ENCODE measurements at regions not wholly inside any gene's neighbourhood (a gene's known extent, or its start where the extent isn't known, plus 50 kb on each side); places are given as distances from the start of the nearest gene placed in this dataset.
"Not testable (repeated sequence)": the region's sequence is repeated elsewhere in the genome, so short reads cannot be mapped to it uniquely, and the experiment has no call there.

DNA sequence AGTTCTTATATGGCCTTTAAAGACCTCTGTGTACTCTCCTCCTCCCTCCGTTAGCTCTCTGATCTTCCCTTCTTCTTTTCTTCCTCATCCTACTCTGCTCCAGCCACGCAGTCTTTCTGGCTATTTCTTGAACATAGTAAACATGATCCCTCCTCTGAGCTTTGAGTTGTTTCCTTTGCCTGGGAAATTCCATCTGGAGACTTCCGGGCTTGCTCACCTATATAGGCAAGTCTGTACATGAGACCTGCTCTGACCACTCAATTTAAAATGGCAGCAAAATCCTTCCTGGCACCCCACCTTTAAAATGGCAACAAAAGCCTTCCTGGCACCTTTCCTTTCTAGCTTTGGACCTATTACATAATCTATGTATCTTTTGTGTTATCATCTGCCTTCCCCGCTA lies 517.6 kb downstream of the TTLL7 start:
- DNase-seq; intact Hi-C loops (cut with DNase I); H3K27me3 ChIP-seq; H3K36me3 ChIP-seq; H3K9me3 ChIP-seq; H3K4me3 ChIP-seq; H3K27ac ChIP-seq; H3K4me1 ChIP-seq; ATAC-seq: not testable (repeated sequence)
- 60% methylated on average over 3 of the region's 4 CpGs for WGBS (ENCODE audit: insufficient coverage, low coverage, low lambda C conversion rate, missing lambda C conversion rate)

- intact Hi-C loops (cut with DNase I); H3K4me1 ChIP-seq; H3K27ac ChIP-seq; H3K4me3 ChIP-seq; H3K36me3 ChIP-seq; DNase-seq; H3K9me3 ChIP-seq; H3K27me3 ChIP-seq; ATAC-seq: not testable (repeated sequence)
- WGBS (ENCODE audit: insufficient coverage, low coverage, low lambda C conversion rate, missing lambda C conversion rate): 93% methylated on average over 3 of the region's 5 CpGs
These were observed 519.2 kb downstream of the TTLL7 start for GRCh38 chr1:83479591-83480239.

GRCh38 chr1:83478127-83478526 lies 520.8 kb downstream of the TTLL7 start:
- DNase-seq; H3K27me3 ChIP-seq; H3K9me3 ChIP-seq; H3K36me3 ChIP-seq; intact Hi-C loops (cut with DNase I); H3K4me3 ChIP-seq; H3K27ac ChIP-seq; H3K4me1 ChIP-seq: not testable (repeated sequence)
- 17% methylated on average over 1 of the region's 3 CpGs for WGBS (ENCODE audit: insufficient coverage, low coverage, low lambda C conversion rate, missing lambda C conversion rate)
- peak; percentile 71 to 96 (median 76) for ATAC-seq

GRCh38 chr1:83476518-83476917 lies 522.4 kb downstream of the TTLL7 start:
- H3K4me1 ChIP-seq; H3K4me3 ChIP-seq; intact Hi-C loops (cut with DNase I); ATAC-seq; H3K9me3 ChIP-seq; H3K27me3 ChIP-seq; DNase-seq; H3K27ac ChIP-seq; H3K36me3 ChIP-seq: not testable (repeated sequence)
- WGBS (ENCODE audit: insufficient coverage, low coverage, low lambda C conversion rate, missing lambda C conversion rate): 93% methylated on average over 2 of the region's 2 CpGs

GRCh38 chr1:83474946-83475345 lies 524.0 kb downstream of the TTLL7 start:
- WGBS (ENCODE audit: insufficient coverage, low coverage, low lambda C conversion rate, missing lambda C conversion rate): 62% methylated on average over 3 of the region's 3 CpGs
- peak; percentile 24 to 69 (median 44) for ATAC-seq
- intact Hi-C loops (cut with DNase I); H3K36me3 ChIP-seq; H3K9me3 ChIP-seq; DNase-seq; H3K4me3 ChIP-seq; H3K27me3 ChIP-seq; H3K4me1 ChIP-seq; H3K27ac ChIP-seq: not testable (repeated sequence)

DNA sequence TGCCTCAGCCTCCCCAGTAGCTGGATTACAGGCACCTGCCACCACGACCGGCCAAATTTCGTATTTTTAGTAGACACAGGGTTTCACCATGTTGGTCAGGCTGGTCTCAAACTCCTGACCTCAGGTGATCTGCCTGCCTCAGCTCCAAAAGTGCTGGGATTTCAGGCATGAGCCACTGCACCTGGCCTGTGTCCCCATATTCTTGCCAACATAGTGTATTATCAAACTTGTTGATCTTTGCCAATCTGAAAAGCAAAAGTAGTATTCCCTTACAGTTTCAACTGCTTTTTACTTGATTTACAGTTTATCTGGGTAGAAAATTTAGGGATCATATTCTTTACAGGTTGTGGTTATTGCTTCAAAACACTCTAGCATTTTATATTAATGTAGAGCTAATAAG lies 524.9 kb downstream of the TTLL7 start:
- H3K4me3 ChIP-seq; H3K9me3 ChIP-seq; intact Hi-C loops (cut with DNase I); H3K4me1 ChIP-seq; H3K27me3 ChIP-seq; H3K27ac ChIP-seq; H3K36me3 ChIP-seq: not testable (repeated sequence)
- DNase-seq: peak in 1 of 3 donors; percentile 46
- peak; percentile 47 to 77 (median 56) for ATAC-seq
- no CpG with 5 or more reads among the region's 3 CpGs for WGBS (ENCODE audit: insufficient coverage, low coverage, low lambda C conversion rate, missing lambda C conversion rate)

DNA sequence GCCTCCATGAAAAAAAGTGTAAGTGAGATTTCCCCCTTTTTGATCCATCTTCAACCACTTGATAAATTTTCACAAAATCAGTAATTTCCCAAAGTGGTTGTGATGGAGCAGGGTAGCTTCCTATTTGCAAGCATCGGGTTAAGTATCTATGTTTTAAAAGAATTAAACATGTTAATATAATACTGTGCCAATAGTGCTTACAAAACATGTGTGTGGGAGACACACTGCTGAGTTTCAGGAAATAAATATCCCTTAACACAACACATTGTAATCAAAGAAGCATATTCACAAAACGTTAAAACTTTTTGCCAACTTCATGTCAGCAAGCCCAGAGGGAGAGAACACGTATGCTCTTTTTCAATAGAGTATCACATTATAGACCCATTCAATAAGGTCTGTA lies 526.9 kb downstream of the TTLL7 start:
- H3K27ac ChIP-seq; ATAC-seq; H3K4me3 ChIP-seq; intact Hi-C loops (cut with DNase I); H3K4me1 ChIP-seq; DNase-seq; H3K9me3 ChIP-seq; H3K27me3 ChIP-seq; H3K36me3 ChIP-seq: not testable (repeated sequence)
- 60% methylated on average over 3 of the region's 3 CpGs for WGBS (ENCODE audit: insufficient coverage, low coverage, low lambda C conversion rate, missing lambda C conversion rate)

- H3K27ac ChIP-seq; H3K9me3 ChIP-seq; ATAC-seq; intact Hi-C loops (cut with DNase I); H3K36me3 ChIP-seq; H3K4me1 ChIP-seq; H3K4me3 ChIP-seq; DNase-seq; H3K27me3 ChIP-seq: not testable (repeated sequence)
- WGBS (ENCODE audit: insufficient coverage, low coverage, low lambda C conversion rate, missing lambda C conversion rate): 100% methylated on average over 1 of the region's 1 CpG
These were observed 527.7 kb downstream of the TTLL7 start for GRCh38 chr1:83471272-83471671.

GRCh38 chr1:83468336-83468735 lies 530.6 kb downstream of the TTLL7 start:
- H3K36me3 ChIP-seq; intact Hi-C loops (cut with DNase I); DNase-seq; H3K27me3 ChIP-seq; ATAC-seq; H3K9me3 ChIP-seq; H3K4me3 ChIP-seq; H3K27ac ChIP-seq; H3K4me1 ChIP-seq: not testable (repeated sequence)
- 90% methylated on average over 3 of the region's 4 CpGs for WGBS (ENCODE audit: insufficient coverage, low coverage, low lambda C conversion rate, missing lambda C conversion rate)

- H3K27me3 ChIP-seq; DNase-seq; H3K4me1 ChIP-seq; H3K36me3 ChIP-seq; H3K4me3 ChIP-seq; intact Hi-C loops (cut with DNase I); H3K9me3 ChIP-seq; ATAC-seq; H3K27ac ChIP-seq: not testable (repeated sequence)
- no CpG with 5 or more reads among the region's 1 CpG for whole genome bisulfite sequencing (ENCODE audit: insufficient coverage, low coverage, low lambda C conversion rate, missing lambda C conversion rate)
These were observed 541.1 kb downstream of the TTLL7 start for GRCh38 chr1:83457735-83458248.

DNA sequence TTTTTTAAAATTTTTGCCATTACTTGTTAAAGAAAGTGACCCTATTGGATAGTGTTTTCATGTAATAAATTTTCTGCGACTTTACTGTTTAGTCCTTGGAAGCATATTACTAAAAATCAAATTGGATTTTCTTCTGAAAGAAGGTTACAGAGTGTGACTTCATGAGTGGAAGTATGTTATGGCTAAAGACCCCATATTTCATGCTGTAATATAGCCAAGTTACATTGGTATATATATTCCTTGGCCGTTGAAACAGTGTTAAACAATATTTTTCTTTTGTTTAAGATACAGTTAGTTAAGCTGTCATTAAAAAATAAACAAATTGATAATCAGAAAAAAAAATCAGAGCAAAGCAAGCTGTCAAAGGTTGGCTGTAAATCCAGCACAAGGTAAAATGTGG lies 541.7 kb downstream of the TTLL7 start:
- H3K4me3 ChIP-seq; H3K27me3 ChIP-seq; H3K36me3 ChIP-seq; H3K4me1 ChIP-seq; H3K9me3 ChIP-seq; ATAC-seq; DNase-seq; intact Hi-C loops (cut with DNase I); H3K27ac ChIP-seq: not testable (repeated sequence)
- WGBS (ENCODE audit: insufficient coverage, low coverage, low lambda C conversion rate, missing lambda C conversion rate): 68% methylated on average over 2 of the region's 2 CpGs

DNA sequence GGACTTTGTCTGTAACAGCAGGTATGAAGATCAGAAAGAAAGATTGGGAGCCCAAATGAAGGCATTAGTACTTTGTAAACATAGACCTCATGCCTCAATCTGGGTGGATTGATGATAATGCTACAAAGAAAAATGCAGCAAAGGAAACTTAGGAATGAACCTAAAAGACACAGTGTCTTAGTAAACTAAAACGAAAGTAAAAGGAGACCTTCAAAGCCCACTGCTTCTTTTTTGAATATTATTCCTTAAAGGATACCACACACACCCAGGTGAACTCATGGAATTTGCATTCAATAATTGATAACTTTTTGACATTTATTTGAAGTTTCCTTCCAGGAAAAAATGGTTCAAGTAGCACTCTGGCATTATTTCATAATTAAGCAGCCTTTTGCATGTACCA lies 543.2 kb downstream of the TTLL7 start:
- WGBS (ENCODE audit: insufficient coverage, low coverage, low lambda C conversion rate, missing lambda C conversion rate): 23% methylated on average over 1 of the region's 1 CpG
- intact Hi-C loops (cut with DNase I); H3K9me3 ChIP-seq; DNase-seq; H3K36me3 ChIP-seq; ATAC-seq; H3K4me3 ChIP-seq; H3K4me1 ChIP-seq; H3K27me3 ChIP-seq; H3K27ac ChIP-seq: not testable (repeated sequence)

Data from right lobe of liver (tissue), 6 donors.